SJCRH30 (cell line): ENCODE measurements at regions not wholly inside any gene's neighbourhood (a gene's known extent, or its start where the extent isn't known, plus 50 kb on each side); places are given as distances from the start of the nearest gene placed in this dataset.
"Not testable (repeated sequence)": the region's sequence is repeated elsewhere in the genome, so short reads cannot be mapped to it uniquely, and the experiment has no call there.

Experiments used
- DNase-seq, 2 experiments: peaks; one replicate each; pipeline ENCODE4 v3.0.0-alpha.2; 2015 to 2020
- H3K27ac ChIP-seq: fragments of 250-450 bp; sonication (Bioruptor Pico); 2 replicates; pipeline ENCODE4 v1.5.1; 2020; ENCODE audit warnings: mild to moderate bottlenecking, moderate library complexity
- H3K27me3 ChIP-seq: fragments of 250-450 bp; sonication (Bioruptor Pico); 2 replicates; pipeline ENCODE4 v1.5.1; 2020; ENCODE audit warnings: mild to moderate bottlenecking, moderate library complexity
- H3K36me3 ChIP-seq: fragments of 250-450 bp; sonication (Bioruptor Pico); 2 replicates; pipeline ENCODE4 v1.5.1; 2020; ENCODE audit warnings: mild to moderate bottlenecking, moderate library complexity
- H3K4me1 ChIP-seq: fragments of 250-450 bp; sonication (Bioruptor Pico); 2 replicates; pipeline ENCODE4 v1.5.1; 2020; ENCODE audit warnings: mild to moderate bottlenecking, moderate library complexity
- H3K4me3 ChIP-seq: fragments of 250-450 bp; sonication (Bioruptor Pico); 2 replicates; pipeline ENCODE4 v1.5.1; 2020; ENCODE audit warnings: mild to moderate bottlenecking, moderate library complexity
- H3K9me3 ChIP-seq: fragments of 250-450 bp; sonication (Bioruptor Pico); replicated peaks from 2 replicates; pipeline ENCODE4 v1.5.1; 2020; ENCODE audit warnings: mild to moderate bottlenecking, moderate library complexity

- peak overlapping the region; percentile 42 for H3K27ac ChIP-seq
These were observed 423.7 kb upstream of the ZNF804A start for GRCh38 chr2:184174493-184175104.

GRCh38 chr2:184178229-184178628 lies 420.1 kb upstream of the ZNF804A start:
- Histone ChIP-seq H3K4me1 (peaks cover 22% of the 10 kb centered on the region), H3K27ac (no peak overlapping the region), H3K36me3 (no peaks in the 10 kb centered on the region), H3K9me3 (no peaks in the 10 kb centered on the region), H3K27me3 (no peaks in the 10 kb centered on the region), H3K4me3 (no peak overlapping the region)
- peak in 1 of 2 experiments; percentile 33 for DNase-seq

More at GRCh38 chr2:184174493-184175104, 423.7 kb upstream of the ZNF804A start:
- peak; percentile 13 to 56 for DNase-seq
- Histone ChIP-seq H3K4me3 (peak overlapping the region; percentile 35), H3K27me3 (no peaks in the 10 kb centered on the region), H3K9me3 (no peaks in the 10 kb centered on the region), H3K36me3 (no peaks in the 10 kb centered on the region; the same call in 1 of the 2 replicates), H3K4me1 (peaks cover 22% of the 10 kb centered on the region)

- H3K9me3 ChIP-seq, result no peaks in the 10 kb centered on the region
- no peaks in the 10 kb centered on the region for H3K4me1 ChIP-seq
- H3K27ac ChIP-seq, result no peak overlapping the region
- no peak for DNase-seq
- no peaks in the 10 kb centered on the region for H3K27me3 ChIP-seq
- H3K36me3 ChIP-seq, result no peaks in the 10 kb centered on the region
- no peak overlapping the region for H3K4me3 ChIP-seq
These were observed 411.9 kb upstream of the ZNF804A start for GRCh38 chr2:184186436-184186835.

GRCh38 chr2:184187421-184187971 lies 410.8 kb upstream of the ZNF804A start:
- DNase-seq, result no peak
- H3K36me3 ChIP-seq, result no peaks in the 10 kb centered on the region
- H3K27ac ChIP-seq, result no peak overlapping the region
- H3K4me3 ChIP-seq, result no peak overlapping the region
- H3K4me1 ChIP-seq, result no peaks in the 10 kb centered on the region
- H3K9me3 ChIP-seq, result no peaks in the 10 kb centered on the region
- H3K27me3 ChIP-seq, result no peaks in the 10 kb centered on the region

- no peak for DNase-seq
- H3K4me3 ChIP-seq, result no peak overlapping the region
- no peaks in the 10 kb centered on the region for H3K36me3 ChIP-seq
- no peaks in the 10 kb centered on the region for H3K4me1 ChIP-seq
- no peaks in the 10 kb centered on the region for H3K9me3 ChIP-seq
- H3K27ac ChIP-seq, result no peak overlapping the region
- H3K27me3 ChIP-seq, result no peaks in the 10 kb centered on the region
These were observed 407.6 kb upstream of the ZNF804A start for GRCh38 chr2:184190725-184191124.

GRCh38 chr2:184192649-184193048 lies 405.7 kb upstream of the ZNF804A start:
- Histone ChIP-seq H3K9me3 (no peaks in the 10 kb centered on the region), H3K4me3 (no peak overlapping the region), H3K27ac (no peak overlapping the region), H3K27me3 (no peaks in the 10 kb centered on the region), H3K36me3 (no peaks in the 10 kb centered on the region), H3K4me1 (no peaks in the 10 kb centered on the region)
- DNase-seq, result no peak

- Histone ChIP-seq H3K4me1 (no peaks in the 10 kb centered on the region), H3K27ac (no peak overlapping the region), H3K36me3 (0 out of 2 replicates have a peak, but pooled peaks cover under 1% of the 10 kb centered on the region), H3K27me3 (no peaks in the 10 kb centered on the region), H3K4me3 (no peak overlapping the region), H3K9me3 (no peaks in the 10 kb centered on the region)
- no peak for DNase-seq
These were observed 400.9 kb upstream of the ZNF804A start for GRCh38 chr2:184197413-184197812.

GRCh38 chr2:184198791-184199190 lies 399.5 kb upstream of the ZNF804A start:
- DNase-seq, H3K4me3 ChIP-seq, H3K4me1 ChIP-seq, H3K27me3 ChIP-seq, H3K9me3 ChIP-seq, H3K36me3 ChIP-seq, H3K27ac ChIP-seq: not testable (repeated sequence)

- no peaks in the 10 kb centered on the region for H3K4me1 ChIP-seq
- H3K27me3 ChIP-seq, result no peaks in the 10 kb centered on the region
- no peaks in the 10 kb centered on the region for H3K9me3 ChIP-seq
- 0 out of 2 replicates have a peak, but pooled peaks cover 5% of the 10 kb centered on the region for H3K36me3 ChIP-seq
- H3K27ac ChIP-seq, result no peak overlapping the region
- no peak for DNase-seq
- no peak overlapping the region for H3K4me3 ChIP-seq
These were observed 399.1 kb upstream of the ZNF804A start for GRCh38 chr2:184199274-184199673.

- H3K4me3 ChIP-seq, result no peak overlapping the region
- 0 out of 2 replicates have a peak, but pooled peaks cover 5% of the 10 kb centered on the region for H3K36me3 ChIP-seq
- no peak for DNase-seq
- no peak overlapping the region for H3K27ac ChIP-seq
- H3K27me3 ChIP-seq, result no peaks in the 10 kb centered on the region
- H3K4me1 ChIP-seq, result 0 out of 2 replicates have a peak, but pooled peaks cover 5% of the 10 kb centered on the region
- H3K9me3 ChIP-seq, result no peaks in the 10 kb centered on the region
These were observed 397.1 kb upstream of the ZNF804A start for GRCh38 chr2:184201246-184201645.

- Histone ChIP-seq H3K36me3 (0 out of 2 replicates have a peak, but pooled peaks cover 5% of the 10 kb centered on the region), H3K27me3 (no peaks in the 10 kb centered on the region), H3K27ac (no peak overlapping the region), H3K4me1 (0 out of 2 replicates have a peak, but pooled peaks cover 5% of the 10 kb centered on the region), H3K9me3 (no peaks in the 10 kb centered on the region), H3K4me3 (no peak overlapping the region)
- no peak for DNase-seq
These were observed 394.7 kb upstream of the ZNF804A start for GRCh38 chr2:184203661-184204060.

- no peak overlapping the region for H3K4me3 ChIP-seq
- no peaks in the 10 kb centered on the region for H3K27me3 ChIP-seq
- no peak overlapping the region for H3K27ac ChIP-seq
- no peaks in the 10 kb centered on the region for H3K9me3 ChIP-seq
- H3K4me1 ChIP-seq, result 0 out of 2 replicates have a peak, but pooled peaks cover 5% of the 10 kb centered on the region
- H3K36me3 ChIP-seq, result 0 out of 2 replicates have a peak, but pooled peaks cover 5% of the 10 kb centered on the region
- no peak for DNase-seq
These were observed 393.2 kb upstream of the ZNF804A start for GRCh38 chr2:184205048-184205596.

GRCh38 chr2:184206045-184206444 lies 392.3 kb upstream of the ZNF804A start:
- Histone ChIP-seq H3K36me3 (0 out of 2 replicates have a peak, but pooled peaks cover 5% of the 10 kb centered on the region), H3K9me3 (no peaks in the 10 kb centered on the region), H3K4me1 (0 out of 2 replicates have a peak, but pooled peaks cover 5% of the 10 kb centered on the region), H3K4me3 (no peak overlapping the region), H3K27me3 (no peaks in the 10 kb centered on the region), H3K27ac (no peak overlapping the region)
- DNase-seq, result no peak

GRCh38 chr2:184210329-184210728 lies 388.0 kb upstream of the ZNF804A start:
- Histone ChIP-seq H3K9me3 (0 out of 2 replicates have a peak, but pooled peaks cover 3% of the 10 kb centered on the region), H3K27ac (no peak overlapping the region), H3K4me3 (no peak overlapping the region), H3K27me3 (no peaks in the 10 kb centered on the region), H3K4me1 (0 out of 2 replicates have a peak, but pooled peaks cover under 1% of the 10 kb centered on the region), H3K36me3 (no peaks in the 10 kb centered on the region; the same call in 1 of the 2 replicates)
- no peak for DNase-seq

- H3K9me3 ChIP-seq, result peaks cover 3% of the 10 kb centered on the region; the same call in 1 of the 2 replicates
- no peak for DNase-seq
- no peaks in the 10 kb centered on the region; the same call in 1 of the 2 replicates for H3K36me3 ChIP-seq
- H3K27me3 ChIP-seq, result no peaks in the 10 kb centered on the region
- H3K27ac ChIP-seq, result no peak overlapping the region
- no peak overlapping the region for H3K4me3 ChIP-seq
- H3K4me1 ChIP-seq, result no peaks in the 10 kb centered on the region
These were observed 382.6 kb upstream of the ZNF804A start for GRCh38 chr2:184215745-184216144.
